ENCODE measurements at regions not wholly inside any gene's neighbourhood (a gene's known extent, or its start where the extent isn't known, plus 50 kb on each side); places are given as distances from the start of the nearest gene placed in this dataset.

DNA sequence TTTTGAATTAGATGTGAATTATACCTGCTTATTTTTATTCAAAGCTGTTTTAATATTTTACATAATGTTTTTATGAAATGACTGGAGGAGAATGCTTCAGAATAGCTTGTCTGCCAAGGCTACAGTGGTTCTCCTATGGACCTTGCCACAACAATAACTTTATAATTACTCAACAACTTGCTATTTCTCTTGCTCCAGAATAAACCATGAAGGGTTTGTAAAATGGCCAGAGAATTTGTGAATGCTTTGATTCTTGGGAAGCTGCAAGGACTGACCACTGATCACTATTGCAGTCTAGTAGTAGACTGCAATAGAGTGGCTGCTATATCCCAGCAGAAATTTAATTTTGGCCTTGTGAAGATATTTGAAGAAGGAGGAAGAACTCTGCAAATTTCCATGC is 199.7 kb downstream of the FAT3 start:
- TF ChIP-seq CTCF (IDR thresholded peaks at IDR 0.05; ENCODE audit: insufficient read depth, low read length, poor library complexity, severe bottlenecking) (no peak), EZH2phosphoT487 (conservative IDR thresholded peaks at IDR 0.05; ENCODE audit: low read length) (no peak)

All from SU-DHL-6 (cell line).